ENCODE measurements at regions not wholly inside any gene's neighbourhood (a gene's known extent, or its start where the extent isn't known, plus 50 kb on each side); places are given as distances from the start of the nearest gene placed in this dataset.

DNA sequence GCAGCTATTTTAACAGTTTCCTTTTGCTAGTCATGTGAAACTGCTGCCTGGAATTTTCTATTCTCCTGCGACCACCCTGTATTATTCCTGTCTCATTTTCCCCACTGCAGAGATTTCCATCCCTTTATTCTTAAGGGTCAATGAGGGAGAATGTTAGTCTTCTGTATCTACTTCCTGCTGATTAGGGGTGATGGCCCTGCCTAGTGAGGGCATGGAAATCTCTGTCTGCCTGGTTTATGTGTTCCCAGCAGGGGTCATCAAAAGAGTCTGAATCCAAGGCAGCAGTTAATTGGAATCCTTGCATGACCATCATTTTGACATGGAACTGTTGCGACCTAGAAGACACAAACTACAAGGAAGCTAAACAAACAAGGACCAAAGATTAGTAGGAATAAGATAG is 325.2 kb downstream of the PLPP3 start:
- H3K4me3 ChIP-seq (replicated peaks; ENCODE audit: insufficient read depth, low read length): no peak overlapping the region
- no peaks in the 10 kb centered on the region for H3K27me3 ChIP-seq (ENCODE audit: insufficient read depth, poor library complexity, severe bottlenecking)
- TF ChIP-seq SPI1 (IDR thresholded peaks at IDR 0.05; ENCODE audit: borderline replicate concordance, low read depth) (no peak), GABPA (IDR thresholded peaks at IDR 0.05; ENCODE audit: low read depth) (no peak), POLR2AphosphoS5 (IDR thresholded peaks at IDR 0.05; ENCODE audit: low read depth) (no peak)
- TF ChIP-seq, protein P1, sequence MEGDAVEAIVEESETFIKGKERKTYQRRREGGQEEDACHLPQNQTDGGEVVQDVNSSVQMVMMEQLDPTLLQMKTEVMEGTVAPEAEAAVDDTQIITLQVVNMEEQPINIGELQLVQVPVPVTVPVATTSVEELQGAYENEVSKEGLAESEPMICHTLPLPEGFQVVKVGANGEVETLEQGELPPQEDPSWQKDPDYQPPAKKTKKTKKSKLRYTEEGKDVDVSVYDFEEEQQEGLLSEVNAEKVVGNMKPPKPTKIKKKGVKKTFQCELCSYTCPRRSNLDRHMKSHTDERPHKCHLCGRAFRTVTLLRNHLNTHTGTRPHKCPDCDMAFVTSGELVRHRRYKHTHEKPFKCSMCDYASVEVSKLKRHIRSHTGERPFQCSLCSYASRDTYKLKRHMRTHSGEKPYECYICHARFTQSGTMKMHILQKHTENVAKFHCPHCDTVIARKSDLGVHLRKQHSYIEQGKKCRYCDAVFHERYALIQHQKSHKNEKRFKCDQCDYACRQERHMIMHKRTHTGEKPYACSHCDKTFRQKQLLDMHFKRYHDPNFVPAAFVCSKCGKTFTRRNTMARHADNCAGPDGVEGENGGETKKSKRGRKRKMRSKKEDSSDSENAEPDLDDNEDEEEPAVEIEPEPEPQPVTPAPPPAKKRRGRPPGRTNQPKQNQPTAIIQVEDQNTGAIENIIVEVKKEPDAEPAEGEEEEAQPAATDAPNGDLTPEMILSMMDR (IDR thresholded peaks at IDR 0.05; ENCODE audit: insufficient read depth, low read length): no peak
- TF ChIP-seq, protein P2, sequence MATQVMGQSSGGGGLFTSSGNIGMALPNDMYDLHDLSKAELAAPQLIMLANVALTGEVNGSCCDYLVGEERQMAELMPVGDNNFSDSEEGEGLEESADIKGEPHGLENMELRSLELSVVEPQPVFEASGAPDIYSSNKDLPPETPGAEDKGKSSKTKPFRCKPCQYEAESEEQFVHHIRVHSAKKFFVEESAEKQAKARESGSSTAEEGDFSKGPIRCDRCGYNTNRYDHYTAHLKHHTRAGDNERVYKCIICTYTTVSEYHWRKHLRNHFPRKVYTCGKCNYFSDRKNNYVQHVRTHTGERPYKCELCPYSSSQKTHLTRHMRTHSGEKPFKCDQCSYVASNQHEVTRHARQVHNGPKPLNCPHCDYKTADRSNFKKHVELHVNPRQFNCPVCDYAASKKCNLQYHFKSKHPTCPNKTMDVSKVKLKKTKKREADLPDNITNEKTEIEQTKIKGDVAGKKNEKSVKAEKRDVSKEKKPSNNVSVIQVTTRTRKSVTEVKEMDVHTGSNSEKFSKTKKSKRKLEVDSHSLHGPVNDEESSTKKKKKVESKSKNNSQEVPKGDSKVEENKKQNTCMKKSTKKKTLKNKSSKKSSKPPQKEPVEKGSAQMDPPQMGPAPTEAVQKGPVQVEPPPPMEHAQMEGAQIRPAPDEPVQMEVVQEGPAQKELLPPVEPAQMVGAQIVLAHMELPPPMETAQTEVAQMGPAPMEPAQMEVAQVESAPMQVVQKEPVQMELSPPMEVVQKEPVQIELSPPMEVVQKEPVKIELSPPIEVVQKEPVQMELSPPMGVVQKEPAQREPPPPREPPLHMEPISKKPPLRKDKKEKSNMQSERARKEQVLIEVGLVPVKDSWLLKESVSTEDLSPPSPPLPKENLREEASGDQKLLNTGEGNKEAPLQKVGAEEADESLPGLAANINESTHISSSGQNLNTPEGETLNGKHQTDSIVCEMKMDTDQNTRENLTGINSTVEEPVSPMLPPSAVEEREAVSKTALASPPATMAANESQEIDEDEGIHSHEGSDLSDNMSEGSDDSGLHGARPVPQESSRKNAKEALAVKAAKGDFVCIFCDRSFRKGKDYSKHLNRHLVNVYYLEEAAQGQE (IDR thresholded peaks at IDR 0.05; ENCODE audit: insufficient replicate concordance, low read depth): no peak
- DNase-seq (ENCODE audit: low read depth in 1 of 2, low spot score in 1 of 2): no peak
- H3K27ac ChIP-seq (replicated peaks): no peak overlapping the region

DNA sequence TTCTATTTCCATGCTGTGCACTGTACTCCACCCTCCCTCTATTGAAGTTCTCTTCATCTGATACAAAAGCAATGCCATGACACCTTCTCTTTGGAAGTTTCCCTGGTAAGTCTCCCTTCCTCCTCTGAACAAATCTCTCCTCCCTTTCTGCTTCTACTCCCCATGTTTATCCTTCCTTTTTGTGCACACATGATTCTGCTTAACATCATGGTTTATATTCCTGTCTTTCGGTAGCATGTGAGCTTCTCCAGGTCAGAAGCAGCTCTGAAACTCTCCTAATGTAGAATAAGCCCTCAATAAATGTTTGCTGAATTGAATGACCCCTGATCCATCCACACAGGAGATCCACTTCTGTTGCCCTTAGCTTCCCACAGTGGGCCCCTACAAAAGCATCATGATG is 328.6 kb downstream of the PLPP3 start:
- H3K27ac ChIP-seq (replicated peaks): no peak overlapping the region; the same call in 1 of the 2 replicates
- TF ChIP-seq, protein P2 (IDR thresholded peaks at IDR 0.05; ENCODE audit: insufficient replicate concordance, low read depth): no peak
- TF ChIP-seq GABPA (IDR thresholded peaks at IDR 0.05; ENCODE audit: low read depth): no peak
- no peak overlapping the region for H3K4me3 ChIP-seq (replicated peaks; ENCODE audit: insufficient read depth, low read length)
- no peaks in the 10 kb centered on the region for H3K27me3 ChIP-seq (ENCODE audit: insufficient read depth, poor library complexity, severe bottlenecking)
- DNase-seq (ENCODE audit: low read depth in 1 of 2, low spot score in 1 of 2): no peak

DNA sequence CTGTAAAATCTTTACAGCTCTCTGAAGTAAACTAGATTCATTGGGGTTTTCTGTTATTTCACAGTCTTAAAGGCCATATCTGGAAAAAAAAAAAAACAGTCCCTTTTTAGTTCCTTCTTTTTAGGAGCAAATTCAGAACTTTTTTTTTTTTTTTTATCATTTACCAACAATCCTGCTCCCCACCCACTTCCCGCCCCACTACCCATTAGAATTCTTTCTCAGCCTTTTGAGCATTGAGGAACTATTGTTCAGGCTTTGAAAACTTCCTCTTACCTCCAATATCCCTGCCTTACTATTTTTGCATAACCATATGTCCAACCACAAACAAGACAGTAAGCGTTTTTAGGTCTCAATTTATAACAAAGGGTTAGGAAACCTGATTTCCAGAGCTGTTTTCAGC is 330.1 kb downstream of the PLPP3 start:
- Histone ChIP-seq H3K27me3 (ENCODE audit: insufficient read depth, poor library complexity, severe bottlenecking) (no peaks in the 10 kb centered on the region), H3K4me3 (replicated peaks; ENCODE audit: insufficient read depth, low read length) (no peak overlapping the region), H3K27ac (replicated peaks) (peak overlapping the region; percentile 34)
- TF ChIP-seq POLR2AphosphoS5 (IDR thresholded peaks at IDR 0.05; ENCODE audit: low read depth) (no peak), GABPA (IDR thresholded peaks at IDR 0.05; ENCODE audit: low read depth) (no peak), SPI1 (IDR thresholded peaks at IDR 0.05; ENCODE audit: borderline replicate concordance, low read depth) (no peak)
- TF ChIP-seq, protein P2 (IDR thresholded peaks at IDR 0.05; ENCODE audit: insufficient replicate concordance, low read depth): no peak
- TF ChIP-seq, protein P1 (IDR thresholded peaks at IDR 0.05; ENCODE audit: insufficient read depth, low read length): no peak
- DNase-seq (ENCODE audit: low read depth in 1 of 2, low spot score in 1 of 2): peak; percentile 48 to 83

DNA sequence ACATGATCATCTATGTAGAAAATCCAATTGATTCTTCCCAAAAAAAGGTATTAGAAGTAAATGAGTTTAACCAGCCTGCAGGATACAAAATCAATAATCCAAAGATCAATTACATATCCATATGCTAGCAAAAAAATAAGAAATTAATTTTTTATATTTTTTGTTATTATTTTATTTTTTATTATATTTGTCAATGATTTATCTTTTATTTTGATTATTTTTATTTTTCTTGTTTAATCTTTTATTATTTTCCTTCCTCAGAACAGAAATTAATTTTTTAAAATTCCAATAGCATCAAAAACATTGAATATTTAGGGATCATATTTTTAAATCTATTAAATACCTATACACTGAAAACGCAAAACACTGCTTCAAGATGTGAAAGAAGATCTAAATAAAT is 331.2 kb downstream of the PLPP3 start:
- DNase-seq (ENCODE audit: low read depth in 1 of 2, low spot score in 1 of 2): no peak
- Histone ChIP-seq H3K4me3 (replicated peaks; ENCODE audit: insufficient read depth, low read length) (no peak overlapping the region), H3K27ac (replicated peaks) (no peak overlapping the region), H3K27me3 (ENCODE audit: insufficient read depth, poor library complexity, severe bottlenecking) (no peaks in the 10 kb centered on the region)
- TF ChIP-seq SPI1 (IDR thresholded peaks at IDR 0.05; ENCODE audit: borderline replicate concordance, low read depth): no peak
- TF ChIP-seq POLR2AphosphoS5 (IDR thresholded peaks at IDR 0.05; ENCODE audit: low read depth): no peak
- no peak for TF ChIP-seq GABPA (IDR thresholded peaks at IDR 0.05; ENCODE audit: low read depth)
- TF ChIP-seq, protein P1 (IDR thresholded peaks at IDR 0.05; ENCODE audit: insufficient read depth, low read length): no peak
- TF ChIP-seq, protein P2 (IDR thresholded peaks at IDR 0.05; ENCODE audit: insufficient replicate concordance, low read depth): no peak
